ENCODE measurements at regions not wholly inside any gene's neighbourhood (a gene's known extent, or its start where the extent isn't known, plus 50 kb on each side); places are given as distances from the start of the nearest gene placed in this dataset.

GRCh38 chr11:116234989-116235568, 537.7 kb downstream of the BUD13 start:
- Histone ChIP-seq H3F3A (ENCODE audit: insufficient read depth, low read length, poor library complexity, severe bottlenecking) (no peaks in the 10 kb centered on the region), H3K9me3 (ENCODE audit: low read length) (no peaks in the 10 kb centered on the region), H3K4me2 (ENCODE audit: low read length) (no peak overlapping the region), H3K9ac (ENCODE audit: low read length) (no peak overlapping the region), H3K9me2 (ENCODE audit: insufficient read depth, low read length) (no peaks in the 10 kb centered on the region), H3K27ac (ENCODE audit: low read length) (no peak overlapping the region), H3K4me3 (ENCODE audit: low read length) (no peak overlapping the region), H3K27me3 (ENCODE audit: insufficient read depth, low read depth, low read length) (no peaks in the 10 kb centered on the region), H3K36me3 (ENCODE audit: insufficient read depth, low read length) (no peaks in the 10 kb centered on the region), H4K20me1 (ENCODE audit: insufficient read depth) (no peaks in the 10 kb centered on the region), H3K79me2 (replicated peaks; ENCODE audit: insufficient read depth, low read length) (no peaks in the 10 kb centered on the region), H2AFZ (ENCODE audit: low read depth, low read length) (no peak overlapping the region)
- TF ChIP-seq POLR2AphosphoS5 (IDR thresholded peaks at IDR 0.05) (no peak), RAD21 (conservative IDR thresholded peaks at IDR 0.05) (no peak), TAF1 (IDR thresholded peaks at IDR 0.05; ENCODE audit: low read depth) (no peak), REST (IDR thresholded peaks at IDR 0.05; ENCODE audit: borderline replicate concordance) (no peak), SMC3 (conservative IDR thresholded peaks at IDR 0.05; ENCODE audit: poor library complexity) (no peak), CTCF (IDR thresholded peaks at IDR 0.05; ENCODE audit: poor library complexity, severe bottlenecking) (no peak), EZH2 (IDR thresholded peaks at IDR 0.05; ENCODE audit: borderline replicate concordance, insufficient read depth, low read length, poor library complexity, severe bottlenecking) (no peak), EP300 (conservative IDR thresholded peaks at IDR 0.05; ENCODE audit: poor library complexity, severe bottlenecking) (no peak), MXI1 (conservative IDR thresholded peaks at IDR 0.05; ENCODE audit: poor library complexity, severe bottlenecking) (no peak)

GRCh38 chr11:116233561-116233960, 539.2 kb downstream of the BUD13 start:
- no peaks in the 10 kb centered on the region for H3K27me3 ChIP-seq (ENCODE audit: insufficient read depth, low read depth, low read length)
- no peak overlapping the region for H3K9ac ChIP-seq (ENCODE audit: low read length)
- H3K36me3 ChIP-seq (ENCODE audit: insufficient read depth, low read length): no peaks in the 10 kb centered on the region
- H3K4me2 ChIP-seq (ENCODE audit: low read length): no peak overlapping the region
- H2AFZ ChIP-seq (ENCODE audit: low read depth, low read length): no peak overlapping the region
- no peak overlapping the region for H3K27ac ChIP-seq (ENCODE audit: low read length)
- no peaks in the 10 kb centered on the region for H3K79me2 ChIP-seq (replicated peaks; ENCODE audit: insufficient read depth, low read length)
- no peaks in the 10 kb centered on the region for H3F3A ChIP-seq (ENCODE audit: insufficient read depth, low read length, poor library complexity, severe bottlenecking)
- no peaks in the 10 kb centered on the region for H3K9me2 ChIP-seq (ENCODE audit: insufficient read depth, low read length)
- no peak for TF ChIP-seq RAD21 (conservative IDR thresholded peaks at IDR 0.05)
- no peak for TF ChIP-seq REST (IDR thresholded peaks at IDR 0.05; ENCODE audit: borderline replicate concordance)
- no peak for TF ChIP-seq EP300 (conservative IDR thresholded peaks at IDR 0.05; ENCODE audit: poor library complexity, severe bottlenecking)
- no peak for TF ChIP-seq SMC3 (conservative IDR thresholded peaks at IDR 0.05; ENCODE audit: poor library complexity)
- no peaks in the 10 kb centered on the region for H4K20me1 ChIP-seq (ENCODE audit: insufficient read depth)
- no peaks in the 10 kb centered on the region for H3K9me3 ChIP-seq (ENCODE audit: low read length)
- H3K4me3 ChIP-seq (ENCODE audit: low read length): no peak overlapping the region

All from neural cell (in vitro differentiated cells).